ENCODE measurements at regions not wholly inside any gene's neighbourhood (a gene's known extent, or its start where the extent isn't known, plus 50 kb on each side); places are given as distances from the start of the nearest gene placed in this dataset.

GRCh38 chr13:80824229-80824628 lies 483.3 kb upstream of the SPRY2 start:
- DNase-seq (ENCODE audit: low spot score) = no peak
- Histone ChIP-seq H3K27me3 (ENCODE audit: control insufficient read depth in 4 of 4, insufficient read depth in 4 of 4, low read length in 3 of 4) (no peaks in the 10 kb centered on the region), H3K9me3 (ENCODE audit: control insufficient read depth in 4 of 4, low read length in 3 of 4) (peaks cover 0 to 6% (median 0%) of the 10 kb centered on the region in 4 donors), H3K4me3 (ENCODE audit: low read depth in 1 of 3, low read length in 3 of 3) (no peak overlapping the region), H3K36me3 (ENCODE audit: control insufficient read depth in 4 of 4, insufficient read depth in 3 of 4, low read depth in 1 of 4, low read length in 3 of 4) (no peaks in the 10 kb centered on the region), H3K9ac (ENCODE audit: low read depth in 1 of 2, low read length in 2 of 2) (no peak overlapping the region), H3K27ac (ENCODE audit: low read depth in 1 of 2, low read length in 2 of 2) (no peak overlapping the region), H3K4me1 (ENCODE audit: control insufficient read depth in 4 of 4, insufficient read depth in 4 of 4, low read length in 3 of 4) (peaks cover 0 to 7% (median 2%) of the 10 kb centered on the region in 4 donors)
- TF ChIP-seq NR2F2 (IDR thresholded peaks at IDR 0.05) (no peak), FOXA2 (IDR thresholded peaks at IDR 0.05) (peak; percentile 41), EGR1 (IDR thresholded peaks at IDR 0.05; ENCODE audit: low read depth in 2 of 2) (no peak), ATF3 (IDR thresholded peaks at IDR 0.05) (no peak), CTCF (IDR thresholded peaks at IDR 0.05; ENCODE audit: low read depth, low read length, missing input control) (no peak), HNF4G (IDR thresholded peaks at IDR 0.05) (no peak), REST (IDR thresholded peaks at IDR 0.05) (peak; percentile 91), GABPA (IDR thresholded peaks at IDR 0.05 in 1 of 2, conservative IDR thresholded peaks at IDR 0.05 in 1 of 2) (no peak), TAF1 (conservative IDR thresholded peaks at IDR 0.05) (no peak), RXRA (IDR thresholded peaks at IDR 0.05) (peak; percentile 86 to 90), MAX (IDR thresholded peaks at IDR 0.05) (no peak), SP1 (IDR thresholded peaks at IDR 0.05) (peak; percentile 65), JUND (IDR thresholded peaks at IDR 0.05) (peak in 1 of 2 donors; percentile 46), RAD21 (IDR thresholded peaks at IDR 0.05) (peak; percentile 43 to 51), HNF4A (conservative IDR thresholded peaks at IDR 0.05) (peak; percentile 68 to 74), ZBTB33 (IDR thresholded peaks at IDR 0.05) (peak; percentile 22), YY1 (IDR thresholded peaks at IDR 0.05) (peak; percentile 57), FOXA1 (IDR thresholded peaks at IDR 0.05) (no peak)
- WGBS = 17% methylated on average over 1 of the region's 1 CpG
